Effector memory CD8-positive, alpha-beta T cell (primary cell): ENCODE measurements at regions not wholly inside any gene's neighbourhood (a gene's known extent, or its start where the extent isn't known, plus 50 kb on each side); places are given as distances from the start of the nearest gene placed in this dataset.
"Not testable (repeated sequence)": the region's sequence is repeated elsewhere in the genome, so short reads cannot be mapped to it uniquely, and the experiment has no call there.

Source experiments
- ATAC-seq: fragments of 150-1000 bp; cut with Tn5 transposase; replicated peaks from 2 replicates; pipeline ENCODE4 v1.10.0; 2021; ENCODE audit warnings: mild to moderate bottlenecking, moderate library complexity
- DNase-seq, 3 experiments: peaks; one replicate each; pipeline ENCODE4 v3.0.0; 2021
- H3K27ac Mint-ChIP-seq, 2 donors: one replicate each; pipeline ENCODE4 v1.8.0; 2022; ENCODE audit warnings: mild to moderate bottlenecking in 2 of 2, mixed read lengths in 2 of 2, moderate library complexity in 2 of 2
- H3K27me3 Mint-ChIP-seq, 2 donors: one replicate each; pipeline ENCODE4 v1.8.0; 2022; ENCODE audit warnings: mixed read lengths in 2 of 2
- H3K36me3 Mint-ChIP-seq: one replicate; pipeline ENCODE4 v1.8.0; 2022; ENCODE audit warnings: mild to moderate bottlenecking, moderate library complexity, mixed read lengths; ENCODE audit not compliant: insufficient read depth
- H3K4me1 Mint-ChIP-seq, 2 donors: one replicate each; pipeline ENCODE4 v1.8.0; 2022; ENCODE audit warnings: low read depth in 2 of 2, mixed read lengths in 2 of 2
- H3K4me3 Mint-ChIP-seq, 2 donors: one replicate each; pipeline ENCODE4 v1.8.0; 2022; ENCODE audit warnings: mild to moderate bottlenecking in 2 of 2, mixed read lengths in 2 of 2, moderate library complexity in 2 of 2
- H3K9me3 Mint-ChIP-seq, 2 donors: one replicate each; pipeline ENCODE4 v1.8.0; 2022; ENCODE audit warnings: mixed read lengths in 2 of 2

DNA sequence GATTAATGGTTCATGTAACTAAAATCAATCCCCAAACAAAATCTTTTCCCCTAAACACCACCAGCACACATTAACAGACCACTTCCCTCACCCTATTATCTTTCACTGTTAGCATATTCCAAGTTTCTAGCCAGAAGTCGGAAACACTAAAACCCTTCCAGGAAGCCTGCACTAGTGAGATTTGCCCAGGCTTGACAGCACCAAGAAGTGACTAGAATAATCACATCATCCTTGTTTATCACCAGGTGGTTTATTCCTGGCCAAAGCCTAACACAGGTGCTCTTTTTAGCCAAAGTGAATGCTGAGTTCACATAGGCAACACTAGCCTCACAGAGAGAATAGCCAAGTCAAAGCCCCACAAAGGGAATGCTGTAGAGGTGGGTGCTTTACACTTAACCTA lies 221.2 kb upstream of the HNRNPA3 start:
- no peak for DNase-seq
- ATAC-seq: no peak
- no peaks in the 10 kb centered on the region for H3K36me3 Mint-ChIP-seq

DNA sequence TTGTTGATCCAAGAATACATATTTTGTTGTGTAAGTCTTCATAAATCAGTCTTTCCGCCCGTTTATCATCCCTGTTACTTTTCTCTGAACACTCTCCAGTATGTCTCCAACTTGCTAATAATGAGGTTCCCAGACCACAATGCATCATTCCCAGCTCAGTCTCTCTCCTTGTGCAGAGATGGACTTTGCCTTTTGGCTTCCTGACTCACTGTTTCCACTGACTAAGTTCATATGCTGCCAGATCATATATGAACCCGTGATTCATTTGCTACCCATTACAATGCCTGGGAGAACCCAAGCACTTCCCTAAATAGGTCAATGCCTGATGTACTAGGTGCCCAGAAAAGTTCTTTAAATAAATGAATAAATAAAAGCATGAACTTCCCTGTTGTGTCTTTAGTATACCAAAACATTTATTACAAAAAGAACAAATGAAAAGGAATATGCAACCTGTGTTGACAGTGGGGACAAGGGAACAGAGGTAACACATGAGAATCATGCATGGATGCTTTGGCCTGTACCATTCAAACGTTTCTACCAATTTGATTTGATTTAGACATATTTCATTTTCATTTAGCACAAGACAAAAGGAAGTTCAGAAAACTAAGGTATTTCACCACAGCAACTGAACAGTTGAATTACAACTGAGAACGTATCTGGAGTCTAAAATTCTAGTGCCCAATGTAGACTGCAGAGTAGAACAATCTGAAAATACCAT lies 215.4 kb upstream of the HNRNPA3 start:
- no peaks in the 10 kb centered on the region for H3K36me3 Mint-ChIP-seq
- H3K27ac Mint-ChIP-seq: peak overlapping the region in 1 of 2 donors; percentile 89
- DNase-seq (no peak), ATAC-seq (peak; percentile 37)
- peaks cover 8 to 11% of the 10 kb centered on the region in 2 donors for H3K4me1 Mint-ChIP-seq
- peaks cover 0 to 2% of the 10 kb centered on the region in 2 donors for H3K9me3 Mint-ChIP-seq
- peak overlapping the region; percentile 6 to 51 for H3K4me3 Mint-ChIP-seq
- peaks cover 0 to 6% of the 10 kb centered on the region in 2 donors for H3K27me3 Mint-ChIP-seq

More for the DNA sequence above, 221.2 kb upstream of the HNRNPA3 start:
- Mint-ChIP-seq H3K27me3 (peaks cover 3 to 33% of the 10 kb centered on the region in 2 donors), H3K4me1 (no peaks in the 10 kb centered on the region), H3K27ac (no peak overlapping the region), H3K9me3 (peaks cover 0 to 2% of the 10 kb centered on the region in 2 donors), H3K4me3 (no peak overlapping the region)

DNA sequence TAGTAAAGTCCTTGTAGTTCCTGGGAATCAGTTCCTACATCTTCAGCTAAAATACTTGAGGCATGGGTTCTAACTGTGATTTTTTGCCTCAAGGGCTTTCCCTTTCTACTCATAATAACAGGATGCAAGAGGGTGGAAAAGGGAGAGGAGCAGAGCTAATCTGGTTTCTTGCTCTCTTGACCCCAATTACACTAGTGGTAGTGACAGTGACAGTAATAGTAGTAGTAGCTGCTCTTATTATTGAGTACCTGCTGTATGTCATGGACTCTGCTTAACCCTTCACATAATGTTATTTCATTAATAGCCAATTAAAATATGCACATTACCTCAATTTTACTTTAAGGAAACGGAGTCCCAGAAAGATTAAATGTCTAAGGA lies 214.8 kb upstream of the HNRNPA3 start:
- peaks cover 0 to 6% of the 10 kb centered on the region in 2 donors for H3K27me3 Mint-ChIP-seq
- H3K36me3 Mint-ChIP-seq: no peaks in the 10 kb centered on the region
- peaks cover 0 to 2% of the 10 kb centered on the region in 2 donors for H3K9me3 Mint-ChIP-seq
- H3K4me1 Mint-ChIP-seq: peaks cover 8 to 11% of the 10 kb centered on the region in 2 donors
- DNase-seq: no peak
- peak overlapping the region in 1 of 2 donors; percentile 89 for H3K27ac Mint-ChIP-seq
- peak overlapping the region in 1 of 2 donors; percentile 51 for H3K4me3 Mint-ChIP-seq
- ATAC-seq: no peak

DNA sequence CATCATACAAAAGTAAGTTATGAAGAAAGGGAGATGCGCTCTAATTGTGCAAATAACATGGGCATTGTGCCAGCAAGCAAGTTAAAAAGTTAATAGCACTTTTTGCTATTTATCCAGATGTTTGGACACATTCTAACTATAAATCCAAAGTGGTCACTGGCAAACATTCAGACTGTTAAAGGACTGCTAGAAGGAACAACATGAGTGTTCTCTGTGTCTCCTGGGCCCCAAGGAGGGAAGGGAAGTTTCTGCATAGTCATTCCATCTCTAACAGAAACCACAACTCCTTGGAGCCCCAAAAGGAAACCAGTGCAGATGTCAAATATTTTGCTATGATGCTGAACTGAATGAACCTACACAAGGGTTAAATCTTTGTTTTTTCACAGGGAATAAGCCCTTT lies 213.3 kb upstream of the HNRNPA3 start:
- H3K27me3 Mint-ChIP-seq: peaks cover 0 to 6% of the 10 kb centered on the region in 2 donors
- H3K4me3 Mint-ChIP-seq: no peak overlapping the region
- H3K4me1 Mint-ChIP-seq: peaks cover 8 to 11% of the 10 kb centered on the region in 2 donors
- DNase-seq (no peak), ATAC-seq (no peak)
- peaks cover 0 to 2% of the 10 kb centered on the region in 2 donors for H3K9me3 Mint-ChIP-seq
- no peaks in the 10 kb centered on the region for H3K36me3 Mint-ChIP-seq
- H3K27ac Mint-ChIP-seq: no peak overlapping the region

DNA sequence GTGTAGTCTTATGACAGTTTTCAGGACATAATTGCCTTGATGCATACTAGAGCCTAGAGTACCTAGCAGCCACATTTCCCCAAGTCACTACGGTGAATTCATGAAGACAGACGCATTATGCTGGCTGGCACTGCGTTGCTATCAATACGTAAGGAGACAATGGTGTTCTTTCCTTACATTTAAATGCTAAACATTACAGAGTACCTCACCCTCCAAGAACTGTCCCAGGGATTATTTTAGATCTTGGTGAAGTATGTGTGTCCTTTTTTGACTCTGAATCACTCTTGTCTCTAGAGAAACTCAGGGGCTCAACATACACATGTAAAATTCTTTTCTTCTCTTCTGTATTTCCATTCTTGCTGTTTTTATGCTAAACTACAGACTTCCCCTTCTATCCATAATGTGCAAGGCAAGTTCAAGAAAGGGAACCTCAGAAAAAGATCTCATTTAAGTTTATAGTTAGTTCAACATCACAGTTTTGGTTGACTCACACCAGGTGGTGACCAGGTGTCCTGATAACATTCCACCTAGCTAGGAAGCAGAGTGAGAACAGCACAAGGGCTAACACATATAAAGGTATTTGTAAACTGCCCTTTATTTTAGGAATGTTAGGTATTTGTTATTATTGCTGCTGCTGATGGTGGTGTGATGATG lies 212.4 kb upstream of the HNRNPA3 start:
- peaks cover 8 to 11% of the 10 kb centered on the region in 2 donors for H3K4me1 Mint-ChIP-seq
- H3K27me3 Mint-ChIP-seq: peaks cover 0 to 6% of the 10 kb centered on the region in 2 donors
- H3K9me3 Mint-ChIP-seq: peaks cover 0 to 2% of the 10 kb centered on the region in 2 donors
- DNase-seq (no peak), ATAC-seq (no peak)
- H3K27ac Mint-ChIP-seq: no peak overlapping the region
- H3K36me3 Mint-ChIP-seq: no peaks in the 10 kb centered on the region
- H3K4me3 Mint-ChIP-seq: no peak overlapping the region

DNA sequence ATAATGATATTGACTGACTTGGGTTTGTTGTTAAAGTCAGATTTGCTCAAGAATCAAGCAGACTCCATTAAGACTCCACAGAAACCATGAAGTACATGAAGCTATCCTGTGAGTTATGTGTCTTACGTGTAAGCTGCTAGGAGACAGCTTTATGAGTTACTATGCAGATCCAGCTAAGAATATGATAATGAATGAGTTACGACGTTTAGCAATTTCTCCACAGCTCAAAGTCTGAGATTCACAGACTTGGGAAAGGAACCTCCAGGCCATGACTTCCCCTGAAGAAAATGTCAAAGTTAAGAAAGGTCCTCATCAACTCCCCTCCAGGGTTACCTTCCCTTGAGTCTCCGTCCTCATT lies 211.9 kb upstream of the HNRNPA3 start:
- peaks cover 8 to 11% of the 10 kb centered on the region in 2 donors for H3K4me1 Mint-ChIP-seq
- no peak for DNase-seq
- no peak overlapping the region for H3K27ac Mint-ChIP-seq
- peaks cover 0 to 2% of the 10 kb centered on the region in 2 donors for H3K9me3 Mint-ChIP-seq
- H3K4me3 Mint-ChIP-seq: no peak overlapping the region
- H3K36me3 Mint-ChIP-seq: no peaks in the 10 kb centered on the region
- ATAC-seq: no peak
- H3K27me3 Mint-ChIP-seq: peaks cover 0 to 6% of the 10 kb centered on the region in 2 donors

DNA sequence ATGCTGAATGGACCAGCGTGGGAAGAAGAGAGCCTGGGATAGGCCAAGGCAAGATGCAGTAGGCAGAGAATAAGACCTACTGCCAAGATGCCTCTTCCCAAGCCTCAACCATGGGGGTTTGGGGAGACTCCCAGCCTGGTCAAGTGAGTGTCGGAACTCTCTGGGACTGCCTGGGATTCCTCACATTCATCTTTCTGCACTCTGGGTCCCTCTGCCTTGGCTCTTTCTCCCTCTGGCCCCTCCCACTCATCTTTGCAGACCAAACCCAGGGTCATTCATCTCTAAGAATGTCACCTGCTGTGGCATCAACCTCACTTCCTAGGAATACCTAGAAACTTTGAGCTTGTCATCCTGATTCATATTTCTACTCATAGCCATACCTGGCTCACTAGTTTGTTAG lies 211.3 kb upstream of the HNRNPA3 start:
- Mint-ChIP-seq H3K27me3 (peaks cover 0 to 6% of the 10 kb centered on the region in 2 donors), H3K9me3 (peaks cover 0 to 2% of the 10 kb centered on the region in 2 donors)
- no peak for ATAC-seq

DNA sequence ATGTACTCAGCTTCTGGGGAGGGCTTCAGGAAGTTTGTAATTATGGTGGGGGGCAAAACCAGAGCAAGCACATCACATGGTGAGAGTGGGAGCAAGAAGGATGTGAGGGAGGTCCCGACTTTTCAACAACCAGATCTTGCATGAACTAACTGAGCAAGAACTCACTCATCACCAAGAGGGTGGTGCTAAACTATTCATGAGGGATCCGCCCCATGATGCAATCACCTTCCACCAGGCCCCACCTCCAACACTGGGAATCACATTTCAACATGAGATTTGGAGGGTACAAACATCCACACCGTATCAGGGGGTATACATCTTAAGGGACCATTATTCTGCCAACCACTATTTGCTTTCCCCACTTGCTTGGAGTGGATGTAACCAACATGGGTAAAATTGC lies 209.6 kb upstream of the HNRNPA3 start:
- no peak for DNase-seq
- H3K4me3 Mint-ChIP-seq: no peak overlapping the region
- peaks cover 0 to 3% of the 10 kb centered on the region in 2 donors for H3K4me1 Mint-ChIP-seq
- H3K27me3 Mint-ChIP-seq: peaks cover 10 to 12% of the 10 kb centered on the region in 2 donors
- H3K36me3 Mint-ChIP-seq: no peaks in the 10 kb centered on the region
- peaks cover 0 to 2% of the 10 kb centered on the region in 2 donors for H3K9me3 Mint-ChIP-seq
- no peak for ATAC-seq
- no peak overlapping the region for H3K27ac Mint-ChIP-seq

More for the DNA sequence above, 211.3 kb upstream of the HNRNPA3 start:
- Mint-ChIP-seq H3K27ac (no peak overlapping the region), H3K4me3 (no peak overlapping the region), H3K4me1 (peaks cover 8 to 11% of the 10 kb centered on the region in 2 donors), H3K36me3 (no peaks in the 10 kb centered on the region)
- DNase-seq: no peak

DNA sequence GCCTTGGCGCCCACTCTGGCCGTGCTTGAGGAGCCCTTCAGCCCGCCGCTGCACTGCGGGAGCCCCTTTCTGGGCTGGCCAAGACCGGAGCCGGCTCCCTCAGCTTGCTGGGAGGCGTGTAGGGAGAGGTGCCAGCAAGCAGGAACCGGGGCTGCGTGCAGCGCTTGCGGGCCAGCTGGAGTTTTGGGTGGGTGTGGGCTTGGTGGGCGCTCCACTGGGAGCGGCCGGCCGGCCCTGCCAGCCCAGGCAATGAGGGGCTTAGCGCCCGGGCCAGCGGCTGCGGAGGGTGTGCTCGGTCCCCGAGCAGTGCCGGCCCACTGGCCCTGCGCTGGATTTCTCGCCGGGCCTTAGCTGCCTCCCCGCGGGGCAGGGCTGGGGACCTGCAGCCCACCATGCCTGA lies 204.9 kb upstream of the HNRNPA3 start:
- not testable (repeated sequence) for DNase-seq, ATAC-seq, H3K4me3 Mint-ChIP-seq, H3K27ac Mint-ChIP-seq, H3K4me1 Mint-ChIP-seq, H3K36me3 Mint-ChIP-seq, H3K9me3 Mint-ChIP-seq
- H3K27me3 Mint-ChIP-seq: peaks cover 25 to 38% of the 10 kb centered on the region in 2 donors

DNA sequence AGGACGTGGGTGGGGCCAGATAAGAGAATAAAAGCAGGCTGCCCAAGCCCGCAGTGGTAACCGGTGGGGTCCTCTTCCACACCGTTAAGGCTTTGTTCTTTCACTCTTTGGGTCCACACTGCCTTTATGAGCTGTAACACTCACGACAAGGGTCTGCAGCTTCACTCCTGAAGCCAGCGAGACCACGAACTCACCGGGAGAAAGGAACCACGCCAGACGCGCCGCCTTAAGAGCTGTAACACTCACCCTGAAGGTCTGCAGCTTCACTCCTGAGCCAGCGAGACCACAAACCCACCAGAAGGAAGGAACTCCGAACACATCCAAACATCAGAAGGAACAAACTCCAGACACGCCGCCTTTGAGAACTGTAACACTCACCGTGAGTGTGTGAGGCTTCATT lies 203.9 kb upstream of the HNRNPA3 start:
- not testable (repeated sequence) for H3K4me3 Mint-ChIP-seq, H3K4me1 Mint-ChIP-seq, H3K27ac Mint-ChIP-seq, H3K9me3 Mint-ChIP-seq, ATAC-seq, DNase-seq, H3K36me3 Mint-ChIP-seq
- peaks cover 25 to 38% of the 10 kb centered on the region in 2 donors for H3K27me3 Mint-ChIP-seq

DNA sequence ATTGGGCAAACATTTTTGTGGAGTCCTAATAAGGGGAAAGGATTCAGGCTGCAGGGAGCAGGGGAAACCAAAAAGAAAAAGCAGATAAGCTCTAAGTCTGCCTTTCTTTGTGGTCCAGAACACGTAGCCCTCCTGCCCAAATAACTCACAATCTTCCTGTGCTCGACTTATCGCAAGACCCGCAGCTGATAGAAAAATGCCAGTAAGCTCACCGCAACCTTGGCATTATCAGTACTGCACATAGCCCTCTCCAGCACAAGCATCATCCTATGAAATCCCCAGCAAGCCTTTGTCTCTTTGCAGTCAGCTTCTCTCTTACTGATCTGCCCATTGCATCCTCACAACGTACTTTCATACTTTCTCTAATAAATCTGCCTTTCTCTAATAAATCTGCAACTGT lies 202.4 kb upstream of the HNRNPA3 start:
- H3K27ac Mint-ChIP-seq: no peak overlapping the region
- H3K36me3 Mint-ChIP-seq: no peaks in the 10 kb centered on the region
- no peak overlapping the region for H3K4me3 Mint-ChIP-seq
- H3K9me3 Mint-ChIP-seq: no peaks in the 10 kb centered on the region
- peaks cover 25 to 38% of the 10 kb centered on the region in 2 donors for H3K27me3 Mint-ChIP-seq
- ATAC-seq (no peak), DNase-seq (no peak)
- peaks cover 0 to 2% of the 10 kb centered on the region in 2 donors for H3K4me1 Mint-ChIP-seq

DNA sequence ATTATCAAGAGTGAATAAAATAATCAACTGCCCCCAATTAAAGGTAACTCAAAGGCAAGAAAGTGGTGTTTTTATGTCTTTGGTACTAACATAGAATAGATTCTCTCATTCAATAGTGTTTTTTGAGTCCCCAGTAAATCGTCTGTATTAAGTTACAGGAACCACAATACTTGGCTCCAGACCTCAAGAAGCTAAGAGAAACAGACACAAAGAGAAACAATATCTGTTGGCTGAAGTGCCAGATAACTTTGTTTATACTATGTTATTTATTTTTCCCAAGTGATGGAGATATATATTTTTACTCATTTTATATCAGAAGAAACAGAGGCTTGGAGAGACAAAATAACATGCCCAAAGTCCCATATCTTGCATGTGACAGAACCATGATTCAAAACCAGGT lies 201.7 kb upstream of the HNRNPA3 start:
- ATAC-seq (no peak), DNase-seq (no peak)
- no peaks in the 10 kb centered on the region for H3K9me3 Mint-ChIP-seq
- no peak overlapping the region for H3K4me3 Mint-ChIP-seq
- peaks cover 25 to 44% of the 10 kb centered on the region in 2 donors for H3K27me3 Mint-ChIP-seq
- no peaks in the 10 kb centered on the region for H3K36me3 Mint-ChIP-seq
- peaks cover 0 to 2% of the 10 kb centered on the region in 2 donors for H3K4me1 Mint-ChIP-seq
- no peak overlapping the region for H3K27ac Mint-ChIP-seq

DNA sequence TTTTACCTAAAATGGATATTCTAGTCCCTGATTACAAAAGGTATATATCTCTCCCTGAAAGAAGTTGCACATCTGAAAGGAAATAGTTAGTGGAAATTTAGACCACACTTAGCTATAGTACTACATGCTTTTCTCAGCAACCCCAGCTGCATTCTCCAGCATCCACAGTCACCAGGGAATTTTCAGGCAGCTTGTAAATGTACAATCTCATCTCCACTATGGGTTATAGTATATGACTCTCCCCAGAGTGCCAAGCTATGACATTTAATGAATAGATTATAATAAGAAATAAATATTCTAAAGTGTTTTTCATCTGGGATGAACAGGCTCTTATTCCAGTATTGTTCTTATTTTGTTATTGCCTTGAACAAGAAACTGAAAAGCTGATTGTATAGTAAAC lies 197.6 kb upstream of the HNRNPA3 start:
- no peak for DNase-seq
- ATAC-seq: no peak
- H3K9me3 Mint-ChIP-seq: no peaks in the 10 kb centered on the region
- H3K4me1 Mint-ChIP-seq: no peaks in the 10 kb centered on the region
- H3K36me3 Mint-ChIP-seq: no peaks in the 10 kb centered on the region
- H3K4me3 Mint-ChIP-seq: no peak overlapping the region
- peaks cover 5 to 31% of the 10 kb centered on the region in 2 donors for H3K27me3 Mint-ChIP-seq
- no peak overlapping the region for H3K27ac Mint-ChIP-seq

DNA sequence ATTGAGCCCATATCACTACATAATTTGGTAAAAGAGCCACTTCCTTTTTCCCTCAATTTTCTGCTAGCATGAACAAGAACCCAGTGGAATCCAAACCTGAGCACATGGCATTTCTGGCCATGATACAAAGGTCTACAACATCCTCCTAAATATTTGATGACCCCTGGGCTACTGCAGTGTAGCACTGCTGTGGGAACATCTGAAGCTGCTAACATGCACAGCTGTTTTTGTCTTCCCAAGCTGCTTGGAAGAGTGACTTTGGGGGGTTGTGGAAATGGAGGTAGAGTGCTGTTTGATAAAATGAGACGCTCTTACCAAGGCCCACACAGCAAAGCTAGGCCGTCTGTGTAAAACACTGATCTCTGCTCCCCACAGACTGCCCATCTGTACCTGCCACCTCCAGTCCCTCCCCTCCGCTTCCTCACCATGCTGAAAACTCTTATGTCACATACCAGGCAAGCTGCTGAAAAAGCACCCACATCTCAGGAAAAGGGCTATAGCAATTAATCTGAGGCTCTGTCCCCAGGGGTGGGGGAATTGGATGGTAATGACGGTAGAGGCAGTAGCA lies 197.2 kb upstream of the HNRNPA3 start:
- Mint-ChIP-seq H3K36me3 (no peaks in the 10 kb centered on the region), H3K27ac (no peak overlapping the region), H3K9me3 (no peaks in the 10 kb centered on the region), H3K4me1 (no peaks in the 10 kb centered on the region), H3K27me3 (peaks cover 0 to 32% of the 10 kb centered on the region in 2 donors), H3K4me3 (no peak overlapping the region)
- DNase-seq (no peak), ATAC-seq (no peak)
